GM12873 (cell line): ENCODE measurements at regions not wholly inside any gene's neighbourhood (a gene's known extent, or its start where the extent isn't known, plus 50 kb on each side); places are given as distances from the start of the nearest gene placed in this dataset.

ENCODE experiments used
- CTCF ChIP-seq: IDR thresholded peaks from 2 replicates; pipeline ENCODE4 v1.5.1; 2012; ENCODE audit warnings: low read depth, mild to moderate bottlenecking, moderate library complexity, low read length, control low read depth; ENCODE audit not compliant: insufficient read depth; ENCODE audit errors: missing control alignments

DNA sequence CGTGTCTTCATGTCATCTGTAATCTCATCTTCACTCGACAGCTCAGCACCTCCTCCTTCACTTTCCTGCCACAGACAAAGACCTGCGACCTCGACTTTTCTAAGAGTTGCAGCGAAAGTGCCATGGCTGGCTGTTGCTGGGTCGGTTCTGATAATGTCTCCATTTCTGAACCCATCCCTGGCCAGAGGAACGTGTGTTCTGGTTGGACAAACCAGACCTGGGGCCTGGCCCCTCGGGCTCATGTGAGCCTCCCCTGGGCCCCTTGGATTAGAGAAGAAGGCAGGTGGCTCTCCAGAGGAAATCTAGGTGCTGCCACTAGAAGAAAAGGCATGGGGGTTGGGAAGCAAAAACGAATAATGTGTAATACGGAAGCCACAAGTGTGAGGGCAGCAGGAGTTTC lies 273.7 kb downstream of the GLRX3 start:
- TF ChIP-seq CTCF: no peak

- no peak for TF ChIP-seq CTCF
Observed at GRCh38 chr10:130411496-130412085, 275.4 kb downstream of the GLRX3 start.

- no peak for TF ChIP-seq CTCF
Observed at GRCh38 chr10:130412317-130412716, 276.1 kb downstream of the GLRX3 start.

- no peak for TF ChIP-seq CTCF
Observed at GRCh38 chr10:130416334-130417150, 280.4 kb downstream of the GLRX3 start.

DNA sequence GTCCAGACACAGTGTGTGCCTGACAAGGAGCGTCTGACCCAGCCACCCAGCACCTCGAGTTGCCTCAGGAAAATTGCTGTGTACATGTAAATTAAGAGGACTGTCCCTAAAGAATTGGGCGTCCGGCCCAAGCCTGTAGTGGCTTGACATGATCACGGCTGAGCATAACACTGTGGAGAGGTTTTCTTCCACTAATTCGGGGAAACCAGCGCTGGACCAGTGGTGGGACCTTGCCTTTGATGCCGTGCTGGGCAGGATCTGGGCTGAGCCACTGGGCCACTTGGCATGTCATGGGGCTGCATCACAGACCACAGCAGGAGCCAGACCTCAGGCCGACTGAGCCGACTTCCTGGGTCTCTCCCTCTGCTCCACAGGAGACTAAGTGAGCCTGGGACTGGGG lies 282.5 kb downstream of the GLRX3 start:
- no peak for TF ChIP-seq CTCF

GRCh38 chr10:130421909-130422308 lies 285.7 kb downstream of the GLRX3 start:
- TF ChIP-seq CTCF: no peak

DNA sequence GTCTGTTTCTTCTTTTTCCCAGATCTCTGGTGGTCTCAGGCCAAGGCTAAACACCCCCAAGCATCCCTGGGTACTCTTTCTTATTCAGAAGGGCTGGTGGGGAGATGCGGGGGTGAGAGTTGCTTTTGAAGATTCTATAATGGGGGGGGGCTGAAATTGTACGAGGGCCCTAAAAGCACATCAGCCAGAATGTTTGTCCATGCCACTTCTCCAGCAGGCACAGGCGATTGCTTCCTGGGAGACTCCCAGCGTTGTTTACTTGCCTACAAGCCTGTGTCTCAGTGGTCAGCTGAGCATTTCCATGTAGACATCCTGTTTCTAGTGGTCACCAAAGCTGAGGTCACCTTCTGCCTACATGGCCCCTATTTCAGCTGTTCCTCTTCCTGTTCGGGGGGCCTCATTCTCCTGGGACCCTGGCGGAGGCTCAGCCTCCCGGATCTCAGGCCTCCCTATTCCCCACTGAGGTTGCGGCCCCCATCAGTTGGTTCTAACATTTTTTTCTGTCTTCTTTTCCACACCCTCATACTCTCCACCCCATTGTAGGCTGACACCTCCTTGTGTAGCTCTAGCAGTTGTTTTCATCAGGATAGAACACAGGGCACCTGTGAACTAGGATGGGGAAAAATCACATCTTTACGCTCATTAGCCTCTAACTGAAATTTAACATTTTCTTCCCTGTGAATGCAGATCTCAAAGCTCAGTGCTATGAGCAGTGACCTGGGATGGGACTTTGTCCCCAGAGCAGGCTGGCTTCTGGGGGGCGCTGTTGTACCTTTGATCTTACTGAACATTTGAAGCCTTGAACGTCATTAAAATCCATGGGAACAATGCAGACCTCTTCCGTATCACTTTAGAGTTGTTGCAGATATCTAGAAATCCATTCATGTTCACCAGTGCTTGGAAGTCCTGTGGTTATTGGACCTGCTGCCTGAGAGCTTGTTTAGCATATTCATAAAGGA lies 286.5 kb downstream of the GLRX3 start:
- no peak for TF ChIP-seq CTCF
